ENCODE measurements at regions not wholly inside any gene's neighbourhood (a gene's known extent, or its start where the extent isn't known, plus 50 kb on each side); places are given as distances from the start of the nearest gene placed in this dataset.

DNA sequence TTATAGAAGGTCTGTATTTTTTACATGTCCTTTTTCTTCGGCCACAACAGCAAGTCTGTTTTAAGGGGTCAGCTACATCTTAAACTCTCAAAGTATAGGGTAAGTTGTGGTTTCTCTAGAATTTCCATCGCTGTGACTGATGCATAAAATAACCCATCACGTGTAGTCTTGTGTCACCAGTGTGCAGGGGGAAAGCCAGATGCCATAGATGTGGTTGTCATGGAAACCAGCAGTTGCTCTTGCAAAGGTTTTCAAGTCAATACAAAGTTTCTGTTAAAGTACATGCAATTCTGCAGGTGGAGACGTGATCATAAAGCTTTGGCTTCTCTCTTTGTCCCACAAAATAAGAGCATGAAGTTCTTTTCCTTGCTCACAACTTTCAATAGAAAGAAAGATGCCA is 210.3 kb upstream of the ONECUT1 start:
- TF ChIP-seq, protein P1, sequence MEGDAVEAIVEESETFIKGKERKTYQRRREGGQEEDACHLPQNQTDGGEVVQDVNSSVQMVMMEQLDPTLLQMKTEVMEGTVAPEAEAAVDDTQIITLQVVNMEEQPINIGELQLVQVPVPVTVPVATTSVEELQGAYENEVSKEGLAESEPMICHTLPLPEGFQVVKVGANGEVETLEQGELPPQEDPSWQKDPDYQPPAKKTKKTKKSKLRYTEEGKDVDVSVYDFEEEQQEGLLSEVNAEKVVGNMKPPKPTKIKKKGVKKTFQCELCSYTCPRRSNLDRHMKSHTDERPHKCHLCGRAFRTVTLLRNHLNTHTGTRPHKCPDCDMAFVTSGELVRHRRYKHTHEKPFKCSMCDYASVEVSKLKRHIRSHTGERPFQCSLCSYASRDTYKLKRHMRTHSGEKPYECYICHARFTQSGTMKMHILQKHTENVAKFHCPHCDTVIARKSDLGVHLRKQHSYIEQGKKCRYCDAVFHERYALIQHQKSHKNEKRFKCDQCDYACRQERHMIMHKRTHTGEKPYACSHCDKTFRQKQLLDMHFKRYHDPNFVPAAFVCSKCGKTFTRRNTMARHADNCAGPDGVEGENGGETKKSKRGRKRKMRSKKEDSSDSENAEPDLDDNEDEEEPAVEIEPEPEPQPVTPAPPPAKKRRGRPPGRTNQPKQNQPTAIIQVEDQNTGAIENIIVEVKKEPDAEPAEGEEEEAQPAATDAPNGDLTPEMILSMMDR (IDR thresholded peaks at IDR 0.05; ENCODE audit: partially characterized antibody, unreplicated experiment), result no peak
- Mint-ChIP-seq H3K4me3 (ENCODE audit: unreplicated experiment) (no peak overlapping the region), H3K9me3 (ENCODE audit: unreplicated experiment) (no peaks in the 10 kb centered on the region), H3K4me1 (ENCODE audit: low read depth, unreplicated experiment) (peaks cover 4% of the 10 kb centered on the region), H3K36me3 (ENCODE audit: unreplicated experiment) (no peaks in the 10 kb centered on the region), H3K27me3 (ENCODE audit: unreplicated experiment) (no peaks in the 10 kb centered on the region), H3K27ac (ENCODE audit: unreplicated experiment) (no peak overlapping the region)
- DNase-seq, result no peak

DNA sequence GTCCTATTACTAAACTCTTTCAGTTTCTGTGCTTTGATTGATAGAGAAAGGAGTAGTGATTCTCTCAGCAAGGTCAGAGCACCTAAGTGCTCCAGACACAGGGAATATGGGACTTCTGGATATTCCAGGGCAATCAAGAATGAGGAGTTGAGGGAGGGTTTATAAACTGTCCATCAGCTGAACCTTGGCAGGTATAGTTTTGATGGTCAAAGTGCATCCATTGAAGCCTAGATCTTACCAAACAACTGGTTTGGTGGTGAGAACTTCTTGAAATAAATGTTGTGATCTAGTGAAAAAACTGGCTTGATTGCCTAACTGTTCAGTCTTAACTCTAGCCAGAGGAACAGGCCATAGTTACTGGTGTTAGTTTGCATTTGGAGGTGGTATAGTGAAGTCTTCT is 207.0 kb upstream of the ONECUT1 start:
- peaks cover 25% of the 10 kb centered on the region for H3K36me3 Mint-ChIP-seq (ENCODE audit: unreplicated experiment)
- TF ChIP-seq, protein P1 (IDR thresholded peaks at IDR 0.05; ENCODE audit: partially characterized antibody, unreplicated experiment), result no peak
- H3K4me1 Mint-ChIP-seq (ENCODE audit: low read depth, unreplicated experiment), result peaks cover 4% of the 10 kb centered on the region
- no peaks in the 10 kb centered on the region for H3K9me3 Mint-ChIP-seq (ENCODE audit: unreplicated experiment)
- no peak overlapping the region for H3K4me3 Mint-ChIP-seq (ENCODE audit: unreplicated experiment)
- H3K27ac Mint-ChIP-seq (ENCODE audit: unreplicated experiment), result no peak overlapping the region
- no peak for DNase-seq
- H3K27me3 Mint-ChIP-seq (ENCODE audit: unreplicated experiment), result no peaks in the 10 kb centered on the region

DNA sequence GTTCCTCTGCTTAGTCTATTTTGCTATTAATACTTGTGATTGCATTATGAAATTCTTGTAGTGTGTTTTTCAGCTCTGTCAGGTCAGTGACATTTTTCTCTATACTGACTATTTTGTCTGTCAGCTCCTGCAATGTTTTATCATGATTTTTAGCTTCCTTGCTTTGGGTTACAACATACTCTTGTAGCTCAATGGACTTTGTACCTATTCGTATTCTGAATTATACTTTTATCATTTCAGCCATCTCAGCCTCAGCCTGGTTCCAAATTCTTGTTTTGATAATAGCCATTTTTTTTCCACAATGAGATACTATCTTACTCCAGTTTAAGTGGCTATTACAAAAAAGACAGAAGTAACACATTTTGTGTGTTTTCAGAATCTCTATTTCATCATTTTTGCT is 204.2 kb upstream of the ONECUT1 start:
- Mint-ChIP-seq H3K36me3 (ENCODE audit: unreplicated experiment) (peaks cover 30% of the 10 kb centered on the region), H3K27ac (ENCODE audit: unreplicated experiment) (no peak overlapping the region), H3K4me1 (ENCODE audit: low read depth, unreplicated experiment) (no peaks in the 10 kb centered on the region), H3K27me3 (ENCODE audit: unreplicated experiment) (no peaks in the 10 kb centered on the region), H3K9me3 (ENCODE audit: unreplicated experiment) (peaks cover 1% of the 10 kb centered on the region), H3K4me3 (ENCODE audit: unreplicated experiment) (no peak overlapping the region)
- DNase-seq, result no peak
- TF ChIP-seq, protein P1 (IDR thresholded peaks at IDR 0.05; ENCODE audit: partially characterized antibody, unreplicated experiment), result no peak

DNA sequence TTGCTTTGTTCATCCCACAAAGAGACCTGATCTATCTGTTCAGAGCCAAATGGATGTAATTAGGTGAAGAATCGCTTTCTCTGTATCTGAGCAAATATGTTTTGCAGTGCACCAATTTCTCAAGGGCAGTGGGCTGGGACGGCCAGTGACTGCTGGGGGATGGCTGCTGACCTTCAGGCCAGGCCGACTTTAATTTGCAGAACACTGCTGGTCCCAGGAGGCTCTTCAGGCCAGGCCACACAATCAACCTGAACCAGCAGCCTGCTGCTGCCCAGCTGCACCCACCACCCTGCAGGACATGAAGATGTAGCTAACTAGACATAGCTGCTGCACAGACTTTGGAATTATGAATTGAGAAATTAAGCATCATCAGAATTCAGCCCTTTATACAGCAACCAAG is 194.4 kb upstream of the ONECUT1 start:
- TF ChIP-seq, protein P1 (IDR thresholded peaks at IDR 0.05; ENCODE audit: partially characterized antibody, unreplicated experiment), result no peak
- no peaks in the 10 kb centered on the region for H3K27me3 Mint-ChIP-seq (ENCODE audit: unreplicated experiment)
- DNase-seq, result peak; percentile 51
- H3K27ac Mint-ChIP-seq (ENCODE audit: unreplicated experiment), result peak overlapping the region; percentile 10
- H3K9me3 Mint-ChIP-seq (ENCODE audit: unreplicated experiment), result peaks cover 2% of the 10 kb centered on the region
- peak overlapping the region; percentile 48 for H3K4me3 Mint-ChIP-seq (ENCODE audit: unreplicated experiment)
- peaks cover 19% of the 10 kb centered on the region for H3K4me1 Mint-ChIP-seq (ENCODE audit: low read depth, unreplicated experiment)
- no peaks in the 10 kb centered on the region for H3K36me3 Mint-ChIP-seq (ENCODE audit: unreplicated experiment)

DNA sequence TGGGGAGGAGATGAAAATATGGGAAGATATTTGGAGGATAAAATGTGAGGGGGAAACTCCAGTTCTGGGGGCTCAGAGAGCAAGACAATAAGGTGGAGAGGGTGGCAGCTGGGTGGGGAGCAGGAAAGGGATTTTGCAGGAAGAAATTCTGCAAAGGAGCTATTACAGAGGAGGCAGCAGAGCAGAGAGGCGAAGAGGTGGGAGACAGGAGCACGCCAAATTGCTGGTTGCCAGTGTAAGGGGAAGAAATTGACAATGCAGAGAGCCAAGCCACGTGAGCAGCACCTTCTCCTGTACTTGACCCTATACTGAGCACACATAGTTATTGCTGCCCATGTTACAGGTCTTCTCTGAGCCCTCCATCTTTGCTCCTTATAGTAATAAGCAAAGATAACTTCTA is 190.3 kb upstream of the ONECUT1 start:
- peaks cover 4% of the 10 kb centered on the region for H3K9me3 Mint-ChIP-seq (ENCODE audit: unreplicated experiment)
- H3K4me1 Mint-ChIP-seq (ENCODE audit: low read depth, unreplicated experiment), result peaks cover 23% of the 10 kb centered on the region
- no peaks in the 10 kb centered on the region for H3K27me3 Mint-ChIP-seq (ENCODE audit: unreplicated experiment)
- no peaks in the 10 kb centered on the region for H3K36me3 Mint-ChIP-seq (ENCODE audit: unreplicated experiment)
- H3K4me3 Mint-ChIP-seq (ENCODE audit: unreplicated experiment), result no peak overlapping the region
- DNase-seq, result no peak
- H3K27ac Mint-ChIP-seq (ENCODE audit: unreplicated experiment), result no peak overlapping the region
- TF ChIP-seq, protein P1 (IDR thresholded peaks at IDR 0.05; ENCODE audit: partially characterized antibody, unreplicated experiment), result no peak

Data from glutamatergic neuron (in vitro differentiated cells).